SH-SY5Y (cell line): ENCODE measurements at regions not wholly inside any gene's neighbourhood (a gene's known extent, or its start where the extent isn't known, plus 50 kb on each side); places are given as distances from the start of the nearest gene placed in this dataset.
A peak's percentile ranks its signal among the peaks of the same experiment; 100 is the strongest.

Source experiments
- GATA2 ChIP-seq: IDR thresholded peaks from 2 replicates; pipeline ENCODE4 v1.6.1; 2011; ENCODE audit warnings: mild to moderate bottlenecking, low read depth, low read length
- GATA3 ChIP-seq: IDR thresholded peaks from 2 replicates; pipeline ENCODE4 v1.6.1; 2011; ENCODE audit warnings: low read depth, mild to moderate bottlenecking, low read length, moderate library complexity

DNA sequence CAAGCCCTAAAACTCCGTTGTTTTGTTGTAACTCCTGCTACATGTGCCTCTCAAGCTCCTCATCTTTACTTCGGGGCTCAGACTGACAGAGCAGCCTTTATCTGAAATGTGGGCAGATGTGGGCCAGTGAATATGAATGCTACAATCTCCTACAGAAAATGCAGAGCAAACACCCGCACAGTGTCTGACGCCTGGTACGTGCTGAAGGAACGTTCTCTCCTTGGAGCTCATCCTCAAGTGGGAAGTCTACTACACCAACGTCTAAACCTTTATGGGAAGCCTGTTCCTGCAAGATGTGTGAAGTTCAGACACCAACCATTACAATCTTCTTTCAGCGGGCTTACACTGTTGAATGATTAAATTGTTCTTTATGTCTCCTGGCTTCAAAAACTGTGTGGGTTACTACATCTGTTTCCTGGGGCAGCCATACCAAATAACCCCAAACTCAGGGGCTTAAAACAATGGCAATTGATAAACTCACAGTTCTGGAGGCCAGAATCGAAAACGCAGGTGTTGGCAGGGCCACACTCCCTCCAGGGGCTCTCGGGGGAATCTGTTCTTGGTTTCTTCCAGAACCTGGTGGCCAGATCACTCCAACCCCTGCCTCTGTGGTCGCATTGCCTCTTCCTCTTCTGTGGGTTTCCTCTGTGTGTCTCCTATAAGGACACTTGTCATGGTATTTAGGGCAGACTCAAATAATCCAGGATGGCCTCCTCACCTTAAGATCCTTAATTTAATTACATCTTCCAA is 179.7 kb upstream of the PLXNC1 start:
- TF ChIP-seq GATA3, result no peak
- TF ChIP-seq GATA2, result no peak

DNA sequence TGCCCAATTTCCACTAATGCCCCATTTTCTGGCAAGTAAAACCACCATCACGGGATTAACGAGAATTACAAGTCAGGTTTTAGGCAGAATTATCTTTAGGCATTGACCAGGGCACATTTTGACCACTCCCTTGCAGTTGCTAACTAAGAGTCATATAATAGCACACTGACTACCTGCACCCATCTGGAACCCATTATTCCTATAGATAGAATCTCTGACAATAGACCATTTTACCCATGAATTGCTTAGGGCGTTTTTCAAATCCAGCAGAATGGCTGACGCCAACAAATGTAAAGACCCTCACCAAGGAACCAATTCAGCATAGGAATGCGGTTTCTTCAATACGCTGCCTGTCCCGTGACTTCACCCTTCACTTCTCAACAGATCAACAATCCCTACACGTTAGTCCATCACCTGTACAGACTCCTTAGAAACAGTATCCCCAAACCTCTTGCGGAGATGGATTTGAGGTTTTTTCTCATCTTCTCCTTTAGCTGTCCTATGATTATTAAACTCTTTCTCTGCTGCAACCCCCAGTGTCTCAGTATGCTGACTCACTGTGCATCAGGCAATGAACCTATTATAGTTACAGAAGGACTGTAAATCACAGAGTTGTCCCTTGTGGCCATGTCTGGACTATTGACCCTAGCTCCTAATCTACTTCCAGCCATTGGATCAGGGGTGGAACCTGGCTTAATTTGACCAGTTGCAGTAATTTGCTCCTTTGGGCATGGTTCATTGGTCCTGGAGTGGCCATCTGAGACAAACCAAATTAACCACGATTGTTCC is 177.3 kb upstream of the PLXNC1 start:
- TF ChIP-seq GATA2, result peak; percentile 22; the same call in 1 of the 2 replicates
- TF ChIP-seq GATA3, result no peak

DNA sequence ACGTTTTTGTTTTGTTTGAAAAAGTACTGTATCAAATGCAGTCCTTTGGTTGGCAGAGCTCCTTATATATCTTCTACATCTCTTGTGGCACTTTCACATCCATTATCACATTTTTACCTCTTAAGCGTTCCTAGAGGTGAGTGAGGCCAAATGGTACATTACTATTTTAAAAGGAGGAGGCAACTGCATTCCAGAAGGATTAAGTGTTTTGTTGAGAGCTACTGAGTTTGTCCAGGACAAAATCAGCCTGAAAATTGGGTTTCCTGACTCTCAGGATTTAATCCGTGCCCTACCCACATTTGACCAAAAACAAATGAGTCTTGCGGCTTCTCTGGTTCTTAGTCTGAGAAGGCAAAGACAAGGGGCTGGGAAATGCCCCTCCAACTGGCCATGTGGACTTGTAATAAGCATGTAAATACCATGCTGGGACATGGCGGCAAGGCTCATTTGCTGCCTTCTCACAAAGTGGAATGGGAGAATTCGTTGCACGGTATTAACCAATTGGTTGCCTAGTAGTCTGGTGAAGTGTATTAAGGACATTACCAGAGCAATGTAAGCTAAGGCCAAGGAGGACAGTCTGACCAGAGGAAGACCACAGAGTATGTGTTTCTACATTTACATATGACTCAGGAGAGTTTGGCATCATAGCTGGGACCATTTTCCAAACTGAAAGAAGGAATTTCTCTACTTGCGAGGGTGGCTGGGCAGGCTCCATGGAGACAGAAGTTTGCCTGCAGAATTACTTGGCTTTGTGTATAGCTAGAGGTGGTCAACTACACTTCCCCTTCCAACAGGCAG is 175.8 kb upstream of the PLXNC1 start:
- TF ChIP-seq GATA3 (no peak), GATA2 (no peak)

DNA sequence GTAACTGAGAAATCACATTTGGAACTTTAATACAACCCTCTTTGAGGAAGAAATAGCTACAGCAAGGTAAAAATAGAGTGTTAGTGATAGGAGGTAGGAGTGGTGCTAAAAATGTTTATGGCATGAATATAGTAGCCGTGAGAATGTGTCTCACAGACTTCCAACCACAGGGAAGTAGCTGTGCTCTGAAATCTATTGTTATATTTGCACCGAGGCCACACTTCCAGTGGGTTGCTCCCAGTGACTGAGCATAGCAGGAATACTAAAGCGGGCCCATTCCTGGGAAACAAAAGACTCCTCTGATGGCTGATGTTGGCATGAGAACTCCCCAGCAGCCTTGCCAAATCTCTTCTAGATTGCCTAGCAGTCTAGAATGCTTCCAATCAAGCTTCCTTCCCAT is 174.1 kb upstream of the PLXNC1 start:
- no peak for TF ChIP-seq GATA3
- TF ChIP-seq GATA2, result no peak

DNA sequence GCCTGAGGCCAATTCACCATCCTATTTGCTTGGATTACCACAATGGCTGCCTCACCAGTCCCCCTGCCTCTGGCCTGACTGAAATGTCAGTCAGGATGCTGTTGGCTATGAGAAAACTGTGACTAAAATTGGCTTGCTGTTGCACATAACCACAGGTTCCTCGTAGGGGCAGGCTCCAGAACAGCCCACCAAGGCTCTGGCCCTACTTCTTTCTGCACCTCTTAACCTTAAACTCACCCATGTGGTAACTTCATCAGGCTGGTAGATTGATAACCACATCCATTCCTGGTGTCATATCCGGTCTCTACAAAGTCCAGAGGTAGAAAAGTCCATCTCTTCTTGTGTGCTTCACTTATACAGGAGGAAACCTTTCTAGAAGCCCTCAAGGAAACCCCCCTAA is 172.4 kb upstream of the PLXNC1 start:
- no peak for TF ChIP-seq GATA3
- no peak for TF ChIP-seq GATA2

DNA sequence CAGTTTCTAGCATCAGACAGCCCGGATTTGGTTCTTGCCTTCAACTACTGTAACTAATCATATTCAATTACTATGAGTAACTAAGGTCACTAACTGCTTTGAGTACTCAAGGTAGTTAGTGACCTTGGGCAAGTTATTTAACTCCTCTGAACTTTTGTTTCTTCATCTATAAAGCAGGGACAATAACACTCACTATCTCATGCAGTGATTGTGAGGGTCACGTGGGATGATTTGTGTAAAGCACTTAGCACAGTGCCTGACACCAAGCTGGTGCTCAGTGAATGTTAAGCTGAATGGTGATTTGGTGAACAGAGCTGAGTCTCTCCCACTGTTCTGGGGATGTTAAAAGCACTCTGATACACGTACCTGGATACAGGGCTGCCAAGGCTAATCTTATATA is 171.3 kb upstream of the PLXNC1 start:
- no peak for TF ChIP-seq GATA2
- TF ChIP-seq GATA3, result no peak

DNA sequence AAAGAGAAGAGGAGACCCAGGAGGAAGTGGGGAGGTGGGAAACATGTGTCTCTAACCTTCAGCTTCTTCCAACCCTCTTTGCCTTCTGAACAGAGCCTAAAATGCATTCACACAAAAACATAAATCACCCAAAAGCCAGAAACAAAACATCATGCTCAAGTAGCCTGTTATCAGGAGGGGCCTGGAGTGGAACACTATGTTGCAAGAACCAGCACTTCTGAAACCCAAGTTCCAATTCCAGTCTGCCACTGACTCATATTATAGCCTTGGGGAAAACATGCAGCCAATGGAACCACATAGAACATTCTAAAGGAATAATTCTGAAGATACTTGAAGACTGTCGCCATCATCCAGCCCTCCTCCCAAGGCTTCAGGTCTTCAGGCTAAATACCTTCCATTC is 169.8 kb upstream of the PLXNC1 start:
- TF ChIP-seq GATA2, result no peak
- TF ChIP-seq GATA3, result no peak

DNA sequence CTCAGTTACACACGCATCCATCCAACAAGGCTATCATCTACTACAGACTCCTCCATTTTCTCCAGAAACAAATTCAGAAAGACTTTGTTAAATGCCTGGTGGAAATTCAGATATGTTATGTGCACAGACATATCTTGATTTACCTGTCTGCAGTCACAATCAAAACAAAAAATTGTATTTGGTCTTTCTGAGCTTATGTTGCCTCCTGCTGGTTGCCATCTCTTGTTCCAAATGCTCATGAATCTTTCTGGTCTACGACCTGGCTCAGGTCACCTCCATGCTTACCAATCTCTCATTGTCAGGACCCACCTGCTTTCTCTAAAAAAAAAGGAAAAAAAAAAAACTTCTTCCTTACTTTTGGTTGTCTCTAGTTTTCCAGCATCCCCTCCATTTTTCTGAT is 169.2 kb upstream of the PLXNC1 start:
- TF ChIP-seq GATA3, result no peak

DNA sequence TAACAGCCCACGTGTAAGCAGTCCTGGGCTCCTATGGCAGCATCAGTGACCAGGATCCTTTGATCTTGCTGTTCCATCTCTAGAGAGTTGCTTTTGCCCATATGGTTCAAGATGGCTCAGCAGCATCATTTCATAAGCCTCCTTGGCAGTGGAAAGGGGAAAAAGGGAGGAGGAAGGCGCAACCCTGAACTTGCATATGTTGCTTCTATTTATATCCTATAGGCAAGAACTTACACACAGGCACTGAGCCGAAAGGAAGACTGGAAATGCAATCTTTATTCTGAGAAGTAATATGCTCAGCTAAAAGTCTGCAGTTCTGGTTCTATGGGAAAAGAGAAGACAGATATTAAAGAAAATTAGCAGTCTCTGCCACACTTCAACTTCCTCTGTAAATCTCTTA is 167.7 kb upstream of the PLXNC1 start:
- TF ChIP-seq GATA3, result no peak
- TF ChIP-seq GATA2, result no peak

DNA sequence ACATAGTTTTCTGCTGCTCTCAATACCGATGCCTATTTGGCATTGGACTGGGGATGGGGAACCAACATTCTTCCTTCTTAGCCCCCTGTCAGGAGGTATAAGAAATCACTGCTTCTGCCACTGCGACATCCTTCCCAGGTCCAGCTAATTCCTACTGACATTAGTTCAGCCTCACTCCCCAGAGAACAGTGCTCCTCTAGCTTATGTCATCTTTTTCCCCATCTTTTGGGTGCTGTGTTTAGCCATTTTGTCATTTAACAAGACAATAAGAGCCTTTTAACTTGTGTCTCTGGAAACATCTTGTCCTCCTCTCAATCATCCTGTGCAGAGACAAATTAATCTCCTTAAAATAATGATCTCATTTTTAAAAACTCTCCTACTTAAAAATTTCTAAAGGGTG is 167.0 kb upstream of the PLXNC1 start:
- TF ChIP-seq GATA3 (no peak), GATA2 (no peak)

DNA sequence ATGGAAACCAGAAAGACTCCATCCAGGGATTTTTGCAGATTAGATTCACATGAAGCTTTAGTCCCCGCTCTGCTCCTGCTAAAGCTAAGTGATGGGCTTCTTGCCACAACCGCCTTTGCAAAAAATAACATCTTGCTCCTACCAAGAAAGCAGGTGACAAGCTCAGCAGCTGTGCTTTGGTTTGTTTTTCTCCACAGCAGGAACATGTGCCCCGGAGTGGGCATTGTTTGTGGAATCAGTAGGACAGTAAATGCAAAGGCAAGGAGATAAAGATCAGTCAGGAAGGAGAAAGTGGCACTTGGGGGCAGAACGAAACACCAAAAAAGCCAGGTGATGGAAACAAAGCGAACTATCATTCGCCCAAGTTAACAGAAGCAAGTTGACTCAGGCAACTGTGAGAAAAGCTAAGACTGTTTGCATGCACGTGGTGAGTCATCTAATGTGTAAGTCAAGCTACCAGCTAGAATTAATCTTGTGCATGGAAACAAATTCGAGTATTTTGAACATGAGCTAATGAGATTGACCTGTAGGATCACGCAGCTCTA is 165.5 kb upstream of the PLXNC1 start:
- TF ChIP-seq GATA3 (no peak), GATA2 (no peak)

DNA sequence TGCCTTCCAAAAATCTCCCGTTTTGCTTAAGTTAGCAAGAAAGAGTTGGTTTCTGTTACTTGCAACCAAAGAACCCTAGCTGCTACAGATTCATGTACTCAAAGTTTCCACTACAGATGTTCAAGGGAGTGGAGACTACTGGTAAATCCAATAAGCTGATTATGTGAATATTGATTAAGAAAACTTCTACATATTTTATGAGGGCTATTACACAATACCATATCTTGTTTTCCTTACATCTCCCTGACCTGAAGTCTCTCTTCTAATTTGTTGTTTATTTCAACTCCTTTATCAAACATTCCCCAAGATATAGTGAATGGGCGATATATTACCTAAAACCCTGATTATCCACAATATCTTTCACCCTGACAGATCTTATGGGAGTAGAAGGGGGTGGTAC is 164.4 kb upstream of the PLXNC1 start:
- TF ChIP-seq GATA3 (no peak), GATA2 (no peak)

DNA sequence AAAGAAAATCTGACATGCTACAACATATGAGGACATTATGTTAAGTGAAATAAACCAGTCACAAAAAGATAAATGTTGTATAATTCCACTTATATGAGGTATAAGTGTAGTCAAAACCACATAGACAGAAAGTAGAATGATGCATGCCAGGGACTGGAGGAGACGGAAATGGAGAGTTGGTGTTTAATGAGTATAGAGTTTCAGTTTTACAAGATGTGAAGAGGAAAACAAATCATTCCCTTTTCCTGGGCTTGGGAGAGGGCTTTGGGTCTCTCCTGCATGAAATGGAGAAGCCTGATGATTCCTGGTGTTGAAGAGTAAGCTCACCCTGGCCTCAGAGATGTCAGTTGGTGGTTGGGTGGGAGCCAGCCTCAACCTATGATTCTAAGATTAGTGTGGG is 158.4 kb upstream of the PLXNC1 start:
- TF ChIP-seq GATA2 (no peak), GATA3 (no peak)

DNA sequence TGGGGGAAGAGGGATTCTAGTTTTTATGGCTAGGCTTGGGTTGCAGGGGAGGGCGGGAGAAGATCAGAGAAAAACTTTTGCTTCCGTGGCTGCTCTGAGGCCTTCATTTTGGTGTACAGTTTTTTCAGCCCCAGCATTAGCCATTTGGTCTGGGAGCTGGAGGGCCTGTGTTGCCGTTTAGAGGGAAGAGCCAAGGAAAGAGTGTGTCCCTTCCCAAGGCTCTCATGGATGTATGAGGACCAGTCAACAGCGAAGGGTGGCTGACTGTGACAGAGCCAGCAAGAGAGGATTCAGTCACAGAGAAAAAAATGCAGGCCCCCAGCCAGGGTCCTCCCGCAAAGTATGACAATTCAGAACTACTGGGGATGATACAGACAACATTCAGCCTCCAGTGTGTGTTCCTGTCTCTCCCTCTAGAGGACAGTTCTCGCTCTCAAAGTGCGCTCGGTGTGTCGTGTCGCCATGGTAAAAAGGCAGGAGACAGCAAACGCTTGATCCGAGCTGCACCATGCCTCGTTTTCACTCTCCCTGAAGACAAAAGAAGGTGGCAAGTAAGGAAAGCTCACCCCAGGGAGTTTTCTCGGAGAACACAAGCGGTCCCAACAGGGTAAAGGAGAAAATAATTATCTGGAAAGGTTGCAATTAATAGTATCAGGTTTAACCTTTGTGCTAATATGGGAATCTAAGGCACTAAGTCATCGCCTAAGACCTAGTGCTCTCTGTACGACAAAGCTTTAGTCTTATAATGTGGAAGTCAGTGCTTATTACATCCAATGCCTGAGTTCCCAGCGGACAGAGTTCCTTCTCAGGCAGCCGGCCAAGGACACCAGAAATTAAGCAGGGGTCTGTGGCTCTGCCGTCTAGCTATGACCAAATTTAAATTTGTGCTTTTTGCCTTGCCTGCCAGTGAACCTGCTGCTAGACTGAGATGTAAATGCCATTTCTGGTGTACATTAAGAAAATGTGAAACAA is 157.3 kb upstream of the PLXNC1 start:
- TF ChIP-seq GATA3 (no peak), GATA2 (no peak)
